HCT116 (cell line): ENCODE measurements at regions not wholly inside any gene's neighbourhood (a gene's known extent, or its start where the extent isn't known, plus 50 kb on each side); places are given as distances from the start of the nearest gene placed in this dataset.

Experiments used
- ATAC-seq: fragments of 200-7000 bp; cut with Tn5 transposase; 2 replicates; pipeline ENCODE4 v1.9.1; 2020; ENCODE audit warnings: mild to moderate bottlenecking, moderate library complexity
- BruUV-seq: library from RNA; stranded (reverse); fragments of 400-500 nt; replicated peaks from 2 replicates; lab custom pipeline; 2021; lab: Mats Ljungman, UMichigan
- CTCF ChIA-PET: fragments of 300-600 bp; sonication (Branson Sonifier 250); formaldehyde crosslinking; loops from one replicate; lab custom pipeline; 2021; ENCODE audit warnings: antibody characterized with exemption; lab: Charles Lee
- POLR2A ChIA-PET: fragments of 300-600, 350-600 bp; sonication (Branson Sonifier 250); formaldehyde crosslinking; loops from one replicate; lab custom pipeline; 2021; ENCODE audit warnings: antibody characterized with exemption; lab: Charles Lee
- RAD21 ChIA-PET, 2 experiments: fragments of 300-600 bp; sonication (Branson Sonifier 250); formaldehyde crosslinking; loops; one replicate each; lab custom pipeline; 2023; ENCODE audit warnings: low total read pairs in 2 of 2; ENCODE audit not compliant: uncharacterized antibody in 2 of 2, unreplicated experiment in 2 of 2, low non-redundant PET in 1 of 2; lab: Charles Lee
- DNase-seq: peaks from one replicate; pipeline ENCODE4 v3.0.0-alpha.2; 2010; ENCODE audit warnings: low read depth, low spot score
- H2AFZ ChIP-seq: fragments of 200-600 bp; shearing (Covaris generic), sonication (generic); 2 replicates; pipeline ENCODE4 v1.6.1; 2017; ENCODE audit warnings: low read depth, mixed run types, mixed read lengths, antibody characterized with exemption, low read length; ENCODE audit not compliant: poor library complexity, severe bottlenecking
- H3K27ac ChIP-seq: 2 replicates; pipeline ENCODE4 v1.5.1; 2012; ENCODE audit warnings: low read depth, low read length
- H3K27me3 ChIP-seq: fragments of 200-600 bp; sonication (generic); 2 replicates; pipeline ENCODE4 v1.6.1; 2016; ENCODE audit warnings: mixed run types, low read length, mixed read lengths; ENCODE audit not compliant: insufficient read depth
- H3K36me3 ChIP-seq, 2 experiments: fragments of 200-500 bp in 1 of 2; fragments of 200-600 bp in 1 of 2; sonication (Bioruptor generic) in 1 of 2; sonication (generic) in 1 of 2; 2 replicates each; pipeline versions ENCODE4 v1.5.1 to v1.6.1; 2014 to 2016; ENCODE audit warnings: low read length in 2 of 2, inconsistent platforms in 1 of 2, mixed read lengths in 1 of 2, mixed run types in 1 of 2; ENCODE audit not compliant: insufficient read depth in 2 of 2, control insufficient read depth in 1 of 2
- H3K4me1 ChIP-seq, 2 experiments: fragments of 200-600 bp in 1 of 2; sonication (generic) in 1 of 2; 2 replicates each; pipeline versions ENCODE4 v1.5.1 to v1.6.1; 2012 to 2017; ENCODE audit warnings: low read length in 2 of 2, inconsistent platforms in 1 of 2, mild to moderate bottlenecking in 1 of 2, mixed read lengths in 1 of 2, mixed run types in 1 of 2, moderate library complexity in 1 of 2; ENCODE audit not compliant: insufficient read depth in 2 of 2, control insufficient read depth in 1 of 2
- H3K4me2 ChIP-seq: fragments of 200-600 bp; sonication (generic); 2 replicates; pipeline ENCODE4 v1.6.1; 2017; ENCODE audit warnings: mixed run types, low read length, mixed read lengths
- H3K4me3 ChIP-seq, 2 experiments: fragments of 200-600 bp in 1 of 2; sonication (generic) in 1 of 2; replicated peaks in 1 of 2; 2 replicates each; pipeline ENCODE4 v1.5.1; 2011 to 2016; ENCODE audit warnings: low read length in 2 of 2, control low read depth in 1 of 2, low read depth in 1 of 2, mild to moderate bottlenecking in 1 of 2, mixed read lengths in 1 of 2, mixed run types in 1 of 2
- H3K79me2 ChIP-seq: fragments of 200-600 bp; sonication (generic); 2 replicates; pipeline ENCODE4 v1.6.1; 2017; ENCODE audit warnings: mild to moderate bottlenecking, mixed run types, low read length, moderate library complexity, mixed read lengths; ENCODE audit not compliant: insufficient read depth
- H3K9ac ChIP-seq: fragments of 200-600 bp; sonication (generic); 2 replicates; pipeline ENCODE4 v1.6.1; 2016; ENCODE audit warnings: low read length, mixed read lengths
- H3K9me2 ChIP-seq: fragments of 200-600 bp; sonication (generic), shearing (Covaris generic); 2 replicates; pipeline ENCODE4 v1.6.1; 2017; ENCODE audit warnings: mixed run types, mild to moderate bottlenecking, moderate library complexity; ENCODE audit not compliant: insufficient read depth
- H3K9me3 ChIP-seq, 2 experiments: fragments of 200-500 bp in 1 of 2; fragments of 200-600 bp in 1 of 2; sonication (Bioruptor generic) in 1 of 2; sonication (generic) in 1 of 2; 2 replicates each; pipeline ENCODE4 v1.6.1; 2014 to 2017; ENCODE audit warnings: low read length in 2 of 2, mixed read lengths in 2 of 2, inconsistent platforms in 1 of 2, low read depth in 1 of 2, mild to moderate bottlenecking in 1 of 2, mixed run types in 1 of 2, moderate library complexity in 1 of 2; ENCODE audit not compliant: control insufficient read depth in 1 of 2, insufficient read depth in 1 of 2
- H4K20me1 ChIP-seq: fragments of 200-600 bp; sonication (generic), shearing (Covaris generic); 2 replicates; pipeline ENCODE4 v1.6.1; 2017; ENCODE audit warnings: mixed run types, mild to moderate bottlenecking, moderate library complexity; ENCODE audit not compliant: insufficient read depth
- EZH2phosphoT487 ChIP-seq: fragments of 200-600 bp; IDR thresholded peaks from 2 replicates; pipeline ENCODE4 v1.6.1; 2018; ENCODE audit warnings: antibody characterized with exemption, borderline replicate concordance
- REST ChIP-seq: IDR thresholded peaks from 2 replicates; pipeline ENCODE4 v1.6.1; 2012; ENCODE audit warnings: low read depth
- ZNF274 ChIP-seq: fragments of 200-500 bp; sonication (Bioruptor generic); IDR thresholded peaks from 2 replicates; pipeline ENCODE4 v1.6.1; 2014; ENCODE audit warnings: mild to moderate bottlenecking, low read depth, low read length, inconsistent platforms
- intact Hi-C: fragments of 100-400 bp; cut with micrococcal nuclease; formaldehyde crosslinking; loops from 2 replicates; pipeline ENCODE4 v1.10.0; 2022

GRCh38 chr13:30115257-30115600 lies 192.1 kb downstream of the KATNAL1 start:
- peak overlapping the region; percentile 87 for H3K4me2 ChIP-seq
- RAD21 ChIA-PET: interaction anchor here (0.6 to 1.8 kb wide), 6 partner anchors 11 to 689 kb away, joined by 3 to 8 read pairs (median 4); no protein-coding TSS in a partner anchor
- H4K20me1 ChIP-seq: no peaks in the 10 kb centered on the region
- H3K9ac ChIP-seq: no peak overlapping the region
- peak overlapping the region; percentile 44 to 54 for H3K4me3 ChIP-seq
- POLR2A ChIA-PET: interaction anchor here (0.5 to 1.4 kb wide), 3 partner anchors 17 to 625 kb away, joined by 3 to 4 read pairs (median 3); no protein-coding TSS in a partner anchor
- no peak for TF ChIP-seq EZH2phosphoT487
- TF ChIP-seq REST: no peak
- TF ChIP-seq ZNF274: no peak
- TF ChIP-seq, all 23 proteins: peak for 0
- Histone ChIP-seq H3K9me2 (no peaks in the 10 kb centered on the region), H3K27me3 (no peaks in the 10 kb centered on the region; the same call in 1 of the 2 replicates), H3K9me3 (no peaks in the 10 kb centered on the region), H3K36me3 (no peaks in the 10 kb centered on the region), H3K4me1 (peaks cover 12 to 25% of the 10 kb centered on the region in 2 experiments), H3K79me2 (no peaks in the 10 kb centered on the region), H2AFZ (peak overlapping the region; percentile 80), H3K27ac (no peak overlapping the region)
- ATAC-seq (no peak; the same call in 1 of the 2 replicates), DNase-seq (no peak)
- intact Hi-C loops: loop anchor here (1.0 to 10.0 kb wide), 4 partner anchors 190 to 687 kb away; no protein-coding TSS in a partner anchor
- no TSS peak for BruUV-seq
- CTCF ChIA-PET: interaction anchor here (0.8 to 6.1 kb wide), 19 partner anchors 9 to 929 kb away, joined by 3 to 226 read pairs (median 3); partner anchors contain the start of gene UBL3
